GM18868 (cell line): ENCODE measurements at regions not wholly inside any gene's neighbourhood (a gene's known extent, or its start where the extent isn't known, plus 50 kb on each side); places are given as distances from the start of the nearest gene placed in this dataset.
A peak's percentile ranks its signal among the peaks of the same experiment; 100 is the strongest.
"Not testable (repeated sequence)": the region's sequence is repeated elsewhere in the genome, so short reads cannot be mapped to it uniquely, and the experiment has no call there.

Experiments
- ATAC-seq: cut with Tn5 transposase; IDR thresholded peaks from one replicate; pipeline ENCODE4 v1.9.1; 2021; ENCODE audit warnings: mild to moderate bottlenecking, moderate library complexity; ENCODE audit not compliant: unreplicated experiment

GRCh38 chr5:87185838-87186237, 81.8 kb upstream of the RASA1 start:
- no peak for ATAC-seq

DNA sequence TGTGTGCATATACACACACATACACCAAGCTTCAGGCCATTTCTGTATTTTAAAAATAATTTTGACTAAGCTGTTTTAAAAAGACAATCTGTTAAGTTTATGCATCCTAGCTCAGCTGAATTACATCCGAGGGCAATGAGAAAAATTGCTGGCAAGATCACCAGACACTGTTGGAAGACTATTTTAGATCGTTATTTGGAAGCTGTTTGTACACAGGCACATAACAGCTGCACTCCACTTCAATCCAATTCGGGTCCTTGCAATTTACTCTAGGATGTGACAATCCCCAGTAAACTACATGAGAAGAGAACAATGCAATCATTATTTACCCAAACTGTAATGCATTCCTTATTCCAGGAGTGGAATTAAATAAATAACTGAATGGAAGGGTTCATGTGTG, 79.3 kb upstream of the RASA1 start:
- no peak for ATAC-seq

DNA sequence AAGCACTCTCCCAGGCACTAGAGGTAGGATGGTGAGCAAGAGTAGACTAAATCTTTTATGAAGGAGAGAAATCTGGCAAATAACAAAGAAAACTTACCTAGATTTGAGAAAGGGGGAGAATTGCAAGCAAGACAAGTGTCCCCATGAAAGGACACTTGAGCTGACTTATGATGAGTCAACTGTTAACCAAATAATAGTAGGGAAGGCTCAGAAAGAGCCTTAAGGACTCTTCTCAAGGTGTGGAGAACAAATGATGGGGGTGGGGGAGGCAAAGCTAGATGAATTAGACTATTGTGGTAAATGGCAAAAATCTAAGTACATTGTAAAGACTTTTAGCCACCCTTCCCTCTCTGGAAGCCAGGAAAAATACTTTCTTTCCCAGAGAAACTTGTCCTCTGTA, 77.6 kb upstream of the RASA1 start:
- ATAC-seq: no peak

DNA sequence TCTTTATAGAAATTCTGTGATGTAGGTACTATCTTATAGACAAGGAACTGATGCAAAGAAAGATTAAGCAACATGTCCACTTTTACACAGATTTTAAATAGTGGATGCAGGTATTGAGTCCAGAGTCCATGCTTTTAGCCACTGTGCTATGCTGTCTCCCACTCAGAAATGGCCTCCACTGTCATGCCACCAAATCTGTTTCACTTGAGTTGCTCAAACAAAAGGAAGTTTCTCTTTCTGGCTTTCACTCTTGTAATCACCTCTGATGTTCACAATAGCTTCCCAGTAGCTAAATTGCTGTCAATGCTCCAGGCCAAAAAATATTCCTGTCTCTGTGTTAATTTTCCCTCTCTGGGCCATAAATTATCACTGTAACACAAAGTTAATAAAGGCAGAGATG, 77.0 kb upstream of the RASA1 start:
- ATAC-seq: peak; percentile 68

DNA sequence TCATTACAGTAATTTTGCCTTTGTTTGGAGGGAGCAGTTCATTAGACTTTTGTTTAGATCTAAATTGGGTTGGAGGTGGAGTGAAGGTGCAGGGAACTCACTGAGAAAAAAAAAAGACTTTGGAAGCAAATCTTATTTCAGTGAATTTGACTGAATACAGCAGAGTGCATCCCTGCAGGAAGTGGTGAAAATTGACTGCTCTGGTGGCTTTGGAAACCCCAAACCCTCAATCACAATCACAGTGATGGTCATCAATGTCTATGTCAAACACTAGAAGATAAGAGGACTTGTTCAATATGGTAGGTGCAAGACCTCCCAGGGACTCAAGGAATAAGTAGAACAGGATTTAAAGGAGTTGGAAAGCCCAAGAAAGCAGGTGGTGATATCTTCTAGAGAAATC, 76.0 kb upstream of the RASA1 start:
- no peak for ATAC-seq

- ATAC-seq: peak; percentile 62
These were observed 72.5 kb upstream of the RASA1 start for GRCh38 chr5:87195104-87195591.

DNA sequence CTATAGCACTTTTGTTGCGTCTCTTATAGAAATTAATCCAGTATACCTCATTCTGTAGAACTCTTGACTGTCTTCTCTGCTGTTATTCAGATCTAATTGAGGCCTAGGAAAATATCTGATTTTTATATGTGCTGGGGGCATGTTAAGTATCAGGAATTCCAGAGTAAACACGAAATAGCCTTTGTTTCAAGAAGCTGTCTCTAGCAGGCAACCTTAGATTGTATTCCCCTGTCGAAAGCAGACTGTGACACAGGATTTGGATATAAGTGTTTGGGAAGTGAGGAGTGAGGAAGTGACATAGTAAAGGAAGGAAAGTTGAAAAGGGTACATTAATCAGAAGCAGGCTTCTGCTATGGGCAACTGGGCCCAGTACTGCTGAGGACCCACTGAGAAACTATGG, 72.1 kb upstream of the RASA1 start:
- ATAC-seq: no peak

GRCh38 chr5:87198010-87198409, 69.7 kb upstream of the RASA1 start:
- ATAC-seq: no peak

- ATAC-seq: not testable (repeated sequence)
These were observed 68.4 kb upstream of the RASA1 start for GRCh38 chr5:87199246-87199645.

DNA sequence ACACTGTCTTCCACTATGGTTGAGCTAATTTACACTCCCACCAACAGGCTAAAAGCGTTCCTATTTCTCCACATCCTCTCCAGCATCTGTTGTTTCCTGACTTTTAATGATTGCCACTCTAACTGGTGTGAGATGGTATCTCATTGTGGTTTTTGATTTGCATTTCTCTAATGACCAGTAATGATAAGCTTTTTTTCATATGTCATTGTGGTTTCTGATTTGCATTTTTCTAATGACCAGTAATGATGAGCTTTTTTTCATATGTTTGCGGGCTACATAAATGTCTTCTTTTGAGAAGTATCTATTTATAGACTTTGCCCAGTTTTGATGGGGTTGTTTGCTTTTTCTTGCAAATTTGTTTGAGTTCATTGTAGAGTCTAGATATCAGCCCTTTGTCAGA, 68.0 kb upstream of the RASA1 start:
- ATAC-seq: not testable (repeated sequence)

- ATAC-seq: no peak
These were observed 57.6 kb upstream of the RASA1 start for GRCh38 chr5:87210076-87210475.

GRCh38 chr5:87210743-87211142, 56.9 kb upstream of the RASA1 start:
- ATAC-seq: no peak

- no peak for ATAC-seq
These were observed 56.0 kb upstream of the RASA1 start for GRCh38 chr5:87211676-87212075.

DNA sequence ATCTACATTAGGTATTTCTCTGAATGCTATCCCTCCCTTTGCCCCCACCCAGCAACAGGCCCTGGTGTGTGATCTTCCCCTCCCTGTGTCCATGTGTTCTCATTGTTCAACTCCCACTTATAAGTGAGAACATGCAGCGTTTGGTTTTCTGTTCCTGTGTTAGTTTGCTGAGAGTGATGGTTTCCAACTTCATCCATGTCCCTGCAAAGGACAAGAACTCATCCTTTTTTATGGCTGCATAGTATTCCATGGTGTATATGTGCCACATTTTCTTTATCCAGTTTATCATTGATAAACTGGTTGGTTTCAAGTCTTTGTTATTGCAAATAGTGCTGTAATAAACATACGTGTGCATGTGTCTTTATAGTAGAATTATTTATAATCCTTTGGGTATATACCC, 55.5 kb upstream of the RASA1 start:
- ATAC-seq: not testable (repeated sequence)

DNA sequence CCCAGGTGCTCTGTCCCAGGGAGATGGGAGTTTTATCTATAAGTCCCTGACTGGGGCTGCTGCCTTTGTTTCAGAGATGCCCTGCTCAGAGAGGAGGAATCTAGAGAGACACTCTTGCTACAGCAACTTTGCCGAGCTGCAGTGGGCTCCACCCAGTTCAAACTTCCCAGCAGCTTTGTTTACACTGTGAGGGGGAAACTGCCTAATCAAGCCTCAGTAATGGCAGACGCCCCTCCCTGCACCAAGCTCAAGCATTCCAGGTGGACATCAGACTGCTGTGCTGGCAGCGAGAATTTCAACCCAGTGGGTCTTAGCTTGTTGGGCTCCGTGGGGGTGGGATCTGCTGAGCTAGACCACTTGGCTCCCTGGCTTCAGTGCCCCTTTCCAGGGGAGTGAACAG, 50.2 kb upstream of the RASA1 start:
- not testable (repeated sequence) for ATAC-seq
